KBM-7 (cell line): ENCODE measurements at regions not wholly inside any gene's neighbourhood (a gene's known extent, or its start where the extent isn't known, plus 50 kb on each side); places are given as distances from the start of the nearest gene placed in this dataset.

Experiments
- DNase-seq: peaks from one replicate; pipeline ENCODE4 v3.0.0-alpha.2; 2015
- in situ Hi-C: fragments of 300-500 bp; cut with MboI; formaldehyde crosslinking; loops from 2 replicates; pipeline ENCODE4 v1.14.3; 2020; ENCODE audit warnings: low sequenced_read_pairs, low pct_unique_long_range_greater_than_20kb, mixed read lengths

- no peak for DNase-seq
- in situ Hi-C loops: no loop called here
These were observed 106.8 kb downstream of the SEMA6D start for GRCh38 chr15:47824147-47824546.

GRCh38 chr15:47829667-47830066, 112.4 kb downstream of the SEMA6D start:
- in situ Hi-C loops: no loop called here
- DNase-seq: no peak

GRCh38 chr15:47834093-47834492, 116.8 kb downstream of the SEMA6D start:
- no peak for DNase-seq
- in situ Hi-C loops: no loop called here

- DNase-seq: no peak
- in situ Hi-C loops: no loop called here
These were observed 122.0 kb downstream of the SEMA6D start for GRCh38 chr15:47839233-47839825.

- in situ Hi-C loops: no loop called here
- no peak for DNase-seq
These were observed 125.9 kb downstream of the SEMA6D start for GRCh38 chr15:47843124-47843663.

- no peak for DNase-seq
- in situ Hi-C loops: no loop called here
These were observed 127.1 kb downstream of the SEMA6D start for GRCh38 chr15:47844437-47844836.

- in situ Hi-C loops: no loop called here
- DNase-seq: no peak
These were observed 129.0 kb downstream of the SEMA6D start for GRCh38 chr15:47846128-47846868.

- DNase-seq: no peak
- in situ Hi-C loops: no loop called here
These were observed 129.6 kb downstream of the SEMA6D start for GRCh38 chr15:47846876-47847275.

GRCh38 chr15:47856071-47856470, 138.8 kb downstream of the SEMA6D start:
- in situ Hi-C loops: no loop called here
- DNase-seq: no peak

GRCh38 chr15:47857014-47857775, 139.9 kb downstream of the SEMA6D start:
- in situ Hi-C loops: no loop called here
- DNase-seq: no peak

GRCh38 chr15:47857776-47858167, 140.5 kb downstream of the SEMA6D start:
- in situ Hi-C loops: no loop called here
- peak; percentile 33 for DNase-seq

- in situ Hi-C loops: no loop called here
These were observed 144.0 kb downstream of the SEMA6D start for GRCh38 chr15:47861111-47861903.

GRCh38 chr15:47862402-47862801, 145.1 kb downstream of the SEMA6D start:
- no peak for DNase-seq
- in situ Hi-C loops: no loop called here

More at GRCh38 chr15:47861111-47861903, 144.0 kb downstream of the SEMA6D start:
- no peak for DNase-seq

GRCh38 chr15:47866446-47866845, 149.1 kb downstream of the SEMA6D start:
- DNase-seq: no peak
- in situ Hi-C loops: no loop called here

GRCh38 chr15:47870300-47870955, 153.1 kb downstream of the SEMA6D start:
- in situ Hi-C loops: no loop called here
- no peak for DNase-seq

- DNase-seq: no peak
- in situ Hi-C loops: no loop called here
These were observed 153.8 kb downstream of the SEMA6D start for GRCh38 chr15:47870956-47871625.

GRCh38 chr15:47872208-47872607, 154.9 kb downstream of the SEMA6D start:
- no peak for DNase-seq
- in situ Hi-C loops: no loop called here

GRCh38 chr15:47872869-47873432, 155.6 kb downstream of the SEMA6D start:
- in situ Hi-C loops: no loop called here
- DNase-seq: no peak
